ENCODE measurements at regions not wholly inside any gene's neighbourhood (a gene's known extent, or its start where the extent isn't known, plus 50 kb on each side); places are given as distances from the start of the nearest gene placed in this dataset.

GRCh38 chr1:29785137-29785527, 548.8 kb downstream of the PTPRU start:
- ATAC-seq = no peak

DNA sequence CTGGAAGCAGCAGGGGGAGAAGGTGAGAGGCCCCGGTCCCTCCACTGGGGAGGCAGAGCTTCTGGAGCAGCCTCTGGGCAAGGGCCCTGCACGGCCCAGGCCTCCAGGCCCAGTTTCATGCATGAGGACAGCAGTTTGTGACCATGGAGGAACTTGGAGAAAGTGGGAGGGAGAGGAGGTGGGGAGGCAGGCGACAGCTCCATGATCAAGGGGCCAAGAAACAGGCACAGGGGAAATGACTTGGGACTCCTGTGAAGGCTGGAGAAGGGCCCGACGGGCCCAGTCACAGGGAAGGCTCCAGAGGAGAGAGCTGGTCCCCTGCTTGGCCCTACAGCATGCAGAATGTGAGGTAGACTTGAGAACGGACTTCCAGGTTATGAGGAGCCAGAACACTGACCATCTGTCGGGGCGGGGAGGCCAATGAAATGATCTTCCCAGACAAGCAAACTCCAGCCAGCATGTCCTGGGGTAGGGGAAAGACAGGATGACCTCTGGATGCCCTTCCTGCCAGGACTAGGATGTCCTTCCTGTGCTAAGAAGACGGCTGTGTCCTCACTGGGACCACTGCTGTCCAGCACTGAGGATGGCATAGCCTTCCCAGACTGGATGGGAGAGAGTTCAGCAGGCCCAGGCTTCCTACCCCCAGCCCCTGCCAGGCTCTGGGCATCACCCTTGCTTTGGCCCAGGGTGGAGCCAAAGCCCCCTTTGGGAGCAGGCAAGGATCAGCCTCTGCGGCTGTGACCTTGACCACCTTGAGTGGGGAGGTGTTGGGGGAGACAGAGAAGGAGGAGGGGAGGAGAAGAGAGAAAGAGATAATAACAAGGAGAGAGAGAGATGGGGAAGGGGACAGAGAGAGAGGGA, 548.2 kb downstream of the PTPRU start:
- in situ Hi-C loops (cut with MboI) = no loop called here
- Histone ChIP-seq H2AFZ (ENCODE audit: control insufficient read depth, low read depth, low read length) (no peak overlapping the region), H4K20me1 (ENCODE audit: control insufficient read depth, insufficient read depth) (no peaks in the 10 kb centered on the region), H3K4me1 (ENCODE audit: control insufficient read depth, insufficient read depth, low read length) (no peaks in the 10 kb centered on the region), H3K9me3 (replicated peaks; ENCODE audit: control insufficient read depth, insufficient read depth, low read length) (no peaks in the 10 kb centered on the region), H3K4me3 (no peak overlapping the region), H3K27ac (ENCODE audit: control insufficient read depth, insufficient read depth) (no peak overlapping the region), H3K27me3 (replicated peaks in 1 of 2; ENCODE audit: control insufficient read depth in 2 of 2, insufficient read depth in 2 of 2, low read length in 1 of 2) (peaks cover 4 to 5% of the 10 kb centered on the region in 2 experiments; a peak in 3 of 4 replicates), H3K9ac (ENCODE audit: control insufficient read depth, insufficient read depth, low read length) (no peak overlapping the region), H3K4me2 (ENCODE audit: control insufficient read depth, insufficient read depth) (no peak overlapping the region), H3K79me2 (ENCODE audit: control insufficient read depth, insufficient read depth, low read length) (no peaks in the 10 kb centered on the region), H3K36me3 (ENCODE audit: control insufficient read depth in 2 of 2, insufficient read depth in 2 of 2, low read length in 1 of 2) (no peaks in the 10 kb centered on the region)
- WGBS (ENCODE audit: insufficient coverage, insufficient replicate concordance, low lambda C conversion rate, missing lambda C conversion rate) = 5% methylated on average over 9 of the region's 10 CpGs
- ATAC-seq (no peak), FAIRE-seq (no peak), DNase-seq (ENCODE audit: low read depth, low spot score) (no peak)
- CTCF ChIA-PET = no interaction called here
- SMC1A ChIA-PET (ENCODE audit: uncharacterized antibody, unreplicated experiment) = no interaction called here
- intact Hi-C loops (cut with micrococcal nuclease; ENCODE audit: unreplicated experiment) = no loop called here
- POLR2A ChIA-PET = no interaction called here
- RAD21 ChIA-PET (ENCODE audit: unreplicated experiment) = no interaction called here
- TF ChIP-seq CHD1 (IDR thresholded peaks at IDR 0.05; ENCODE audit: low read depth, low read length) = no peak
- no peak for TF ChIP-seq BMI1 (IDR thresholded peaks at IDR 0.05; ENCODE audit: borderline replicate concordance)
- TF ChIP-seq IKZF1 (conservative IDR thresholded peaks at IDR 0.05) = no peak
- TF ChIP-seq TCF7 (IDR thresholded peaks at IDR 0.05; ENCODE audit: borderline replicate concordance) = no peak
- no peak for TF ChIP-seq SREBF1 (IDR thresholded peaks at IDR 0.05; ENCODE audit: low read length)
- TF ChIP-seq BHLHE40 (IDR thresholded peaks at IDR 0.05; ENCODE audit: borderline replicate concordance in 1 of 2, low read depth in 2 of 2, low read length in 1 of 2) = no peak
- no peak for TF ChIP-seq POLR2AphosphoS5 (IDR thresholded peaks at IDR 0.05; ENCODE audit: low read length)
- no peak for TF ChIP-seq RAD51 (IDR thresholded peaks at IDR 0.05)
- no peak for TF ChIP-seq TBL1XR1 (IDR thresholded peaks at IDR 0.05; ENCODE audit: low read depth, low read length)
- BruUV-seq (replicated peaks) = no TSS peak

More at GRCh38 chr1:29785137-29785527, 548.8 kb downstream of the PTPRU start:
- Histone ChIP-seq H3K4me2 (ENCODE audit: control insufficient read depth, insufficient read depth) (no peak overlapping the region), H3K27me3 (replicated peaks in 1 of 2; ENCODE audit: control insufficient read depth in 2 of 2, insufficient read depth in 2 of 2, low read length in 1 of 2) (peaks cover 4 to 5% of the 10 kb centered on the region in 2 experiments; a peak in 3 of 4 replicates), H3K79me2 (ENCODE audit: control insufficient read depth, insufficient read depth, low read length) (no peaks in the 10 kb centered on the region), H3K9ac (ENCODE audit: control insufficient read depth, insufficient read depth, low read length) (no peak overlapping the region), H4K20me1 (ENCODE audit: control insufficient read depth, insufficient read depth) (no peaks in the 10 kb centered on the region), H2AFZ (ENCODE audit: control insufficient read depth, low read depth, low read length) (no peak overlapping the region), H3K36me3 (ENCODE audit: control insufficient read depth in 2 of 2, insufficient read depth in 2 of 2, low read length in 1 of 2) (no peaks in the 10 kb centered on the region), H3K27ac (ENCODE audit: control insufficient read depth, insufficient read depth) (no peak overlapping the region), H3K4me1 (ENCODE audit: control insufficient read depth, insufficient read depth, low read length) (no peaks in the 10 kb centered on the region), H3K9me3 (replicated peaks; ENCODE audit: control insufficient read depth, insufficient read depth, low read length) (no peaks in the 10 kb centered on the region), H3K4me3 (no peak overlapping the region)
- WGBS (ENCODE audit: insufficient coverage, insufficient replicate concordance, low lambda C conversion rate, missing lambda C conversion rate) = 14% methylated on average over 7 of the region's 7 CpGs
- ChIA-PET POLR2A (no interaction called here), RAD21 (ENCODE audit: unreplicated experiment) (no interaction called here), CTCF (no interaction called here), SMC1A (ENCODE audit: uncharacterized antibody, unreplicated experiment) (no interaction called here)
- no TSS peak for BruUV-seq (replicated peaks)
- FAIRE-seq (no peak), DNase-seq (ENCODE audit: low read depth, low spot score) (no peak)
- no peak for TF ChIP-seq EZH2 (IDR thresholded peaks at IDR 0.05; ENCODE audit: borderline replicate concordance, control insufficient read depth, low read depth, low read length)
- TF ChIP-seq BMI1 (IDR thresholded peaks at IDR 0.05; ENCODE audit: borderline replicate concordance) = no peak
- no peak for TF ChIP-seq NR2C1 (IDR thresholded peaks at IDR 0.05)
- in situ Hi-C loops (cut with MboI) (no loop called here), intact Hi-C loops (cut with micrococcal nuclease; ENCODE audit: unreplicated experiment) (no loop called here)
